ENCODE measurements at regions not wholly inside any gene's neighbourhood (a gene's known extent, or its start where the extent isn't known, plus 50 kb on each side); places are given as distances from the start of the nearest gene placed in this dataset.

GRCh38 chr16:62342216-62342615 lies 306.0 kb upstream of the CDH8 start:
- TF ChIP-seq CTCF (IDR thresholded peaks at IDR 0.05; ENCODE audit: poor library complexity) (no peak), EZH2 (IDR thresholded peaks at IDR 0.05; ENCODE audit: borderline replicate concordance) (no peak), EZH2phosphoT487 (IDR thresholded peaks at IDR 0.05; ENCODE audit: low read depth, severe bottlenecking, unreplicated experiment) (no peak)
